NCI-H2029 treated with DMSO at 0.1 percent for 48 hours (cell line): ENCODE measurements at regions not wholly inside any gene's neighbourhood (a gene's known extent, or its start where the extent isn't known, plus 50 kb on each side); places are given as distances from the start of the nearest gene placed in this dataset.

Experiments used
- DNase-seq: peaks from one replicate; lab custom pipeline; 2025; lab: John Stamatoyannopoulos, UW

- no peak for DNase-seq
Measured at GRCh38 chr1:30609336-30609998, 113.9 kb downstream of the MATN1 start.

- no peak for DNase-seq
Measured at GRCh38 chr1:30607723-30608122, 115.7 kb downstream of the MATN1 start.

- DNase-seq = no peak
Measured at GRCh38 chr1:30606166-30606565, 117.2 kb downstream of the MATN1 start.

GRCh38 chr1:30605441-30605920, 117.9 kb downstream of the MATN1 start:
- no peak for DNase-seq

GRCh38 chr1:30604801-30605440, 118.5 kb downstream of the MATN1 start:
- DNase-seq = no peak

GRCh38 chr1:30603081-30603858, 120.1 kb downstream of the MATN1 start:
- no peak for DNase-seq

- DNase-seq = no peak
Measured at GRCh38 chr1:30601316-30602085, 121.9 kb downstream of the MATN1 start.

- DNase-seq = no peak
Measured at GRCh38 chr1:30600706-30601105, 122.7 kb downstream of the MATN1 start.

- DNase-seq = no peak
Measured at GRCh38 chr1:30600258-30600657, 123.1 kb downstream of the MATN1 start.

- no peak for DNase-seq
Measured at GRCh38 chr1:30599721-30600120, 123.7 kb downstream of the MATN1 start.

GRCh38 chr1:30598571-30599114, 124.7 kb downstream of the MATN1 start:
- DNase-seq = no peak

GRCh38 chr1:30597711-30598110, 125.7 kb downstream of the MATN1 start:
- no peak for DNase-seq

GRCh38 chr1:30596891-30597290, 126.5 kb downstream of the MATN1 start:
- no peak for DNase-seq

- DNase-seq = no peak
Measured at GRCh38 chr1:30596470-30596869, 126.9 kb downstream of the MATN1 start.

GRCh38 chr1:30589083-30589482, 134.3 kb downstream of the MATN1 start:
- no peak for DNase-seq

- no peak for DNase-seq
Measured at GRCh38 chr1:30588311-30589073, 134.9 kb downstream of the MATN1 start.

GRCh38 chr1:30586671-30587070, 136.7 kb downstream of the MATN1 start:
- DNase-seq = no peak

- no peak for DNase-seq
Measured at GRCh38 chr1:30579580-30579979, 143.8 kb downstream of the MATN1 start.

- DNase-seq = no peak
Measured at GRCh38 chr1:30575066-30575465, 148.3 kb downstream of the MATN1 start.

GRCh38 chr1:30572192-30572591, 151.2 kb downstream of the MATN1 start:
- DNase-seq = no peak

GRCh38 chr1:30571380-30571779, 152.0 kb downstream of the MATN1 start:
- no peak for DNase-seq
